ENCODE measurements at regions not wholly inside any gene's neighbourhood (a gene's known extent, or its start where the extent isn't known, plus 50 kb on each side); places are given as distances from the start of the nearest gene placed in this dataset.

DNA sequence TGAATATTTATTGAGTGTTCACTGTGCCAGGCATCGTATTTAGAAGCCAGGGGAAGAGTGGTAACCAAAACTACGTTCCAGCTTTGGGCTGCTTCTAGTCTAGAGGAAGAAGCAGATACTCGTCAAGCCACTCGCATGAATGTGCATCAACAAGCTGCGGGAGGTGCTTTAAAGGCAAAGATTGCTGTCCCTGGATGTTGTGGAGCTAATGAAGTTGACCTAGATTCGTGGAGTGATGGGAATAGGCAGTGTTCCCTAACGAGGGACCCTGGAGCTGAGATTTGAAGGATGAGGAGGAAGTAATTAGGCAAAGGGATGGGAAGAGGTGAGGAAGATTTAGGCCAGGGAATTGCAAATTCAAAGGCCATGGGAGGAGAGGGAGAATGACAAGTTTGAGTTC is 118.9 kb downstream of the TMEM170B start:
- ATAC-seq, result no peak

DNA sequence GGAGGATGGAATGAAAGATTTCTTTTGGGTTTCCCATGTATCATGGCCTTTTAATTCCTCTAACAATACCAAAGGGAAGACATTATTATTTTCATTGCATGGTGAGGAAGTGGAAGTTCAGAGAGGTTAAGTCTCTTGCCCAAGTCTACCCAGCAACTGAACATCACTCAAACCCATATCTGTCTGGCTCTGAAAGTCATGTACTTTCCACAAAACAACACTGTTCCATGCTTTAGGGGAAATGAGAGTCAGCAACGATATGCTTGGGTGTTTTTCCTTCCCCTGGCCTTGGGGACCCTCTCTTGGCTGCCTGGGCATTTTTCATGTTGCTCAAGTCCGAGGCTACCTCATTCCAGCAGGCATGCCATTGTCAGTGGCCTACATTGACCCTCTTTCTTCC is 118.8 kb downstream of the ADTRP start:
- no peak for ATAC-seq
- Histone ChIP-seq H3K27ac (no peak overlapping the region), H3K4me3 (no peak overlapping the region), H3K9me3 (no peaks in the 10 kb centered on the region), H3K36me3 (no peaks in the 10 kb centered on the region), H3K4me1 (peaks cover 0 to 18% (median 0%) of the 10 kb centered on the region in 3 donors), H3K27me3 (no peaks in the 10 kb centered on the region)
- WGBS, 2 donors (ENCODE audit: low coverage in 1 of 2), result 40 to 79% methylated on average over 1 to 2 of the region's 2 CpGs
- TF ChIP-seq, protein P1, sequence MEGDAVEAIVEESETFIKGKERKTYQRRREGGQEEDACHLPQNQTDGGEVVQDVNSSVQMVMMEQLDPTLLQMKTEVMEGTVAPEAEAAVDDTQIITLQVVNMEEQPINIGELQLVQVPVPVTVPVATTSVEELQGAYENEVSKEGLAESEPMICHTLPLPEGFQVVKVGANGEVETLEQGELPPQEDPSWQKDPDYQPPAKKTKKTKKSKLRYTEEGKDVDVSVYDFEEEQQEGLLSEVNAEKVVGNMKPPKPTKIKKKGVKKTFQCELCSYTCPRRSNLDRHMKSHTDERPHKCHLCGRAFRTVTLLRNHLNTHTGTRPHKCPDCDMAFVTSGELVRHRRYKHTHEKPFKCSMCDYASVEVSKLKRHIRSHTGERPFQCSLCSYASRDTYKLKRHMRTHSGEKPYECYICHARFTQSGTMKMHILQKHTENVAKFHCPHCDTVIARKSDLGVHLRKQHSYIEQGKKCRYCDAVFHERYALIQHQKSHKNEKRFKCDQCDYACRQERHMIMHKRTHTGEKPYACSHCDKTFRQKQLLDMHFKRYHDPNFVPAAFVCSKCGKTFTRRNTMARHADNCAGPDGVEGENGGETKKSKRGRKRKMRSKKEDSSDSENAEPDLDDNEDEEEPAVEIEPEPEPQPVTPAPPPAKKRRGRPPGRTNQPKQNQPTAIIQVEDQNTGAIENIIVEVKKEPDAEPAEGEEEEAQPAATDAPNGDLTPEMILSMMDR (IDR thresholded peaks at IDR 0.05), result no peak
- TF ChIP-seq POLR2A (IDR thresholded peaks at IDR 0.05), result no peak
- TF ChIP-seq EP300 (IDR thresholded peaks at IDR 0.05), result no peak
- TF ChIP-seq POLR2AphosphoS5 (IDR thresholded peaks at IDR 0.05), result no peak

More for the DNA sequence above, 118.9 kb downstream of the TMEM170B start:
- no peak for TF ChIP-seq POLR2AphosphoS5 (IDR thresholded peaks at IDR 0.05)
- H3K9me3 ChIP-seq, result no peaks in the 10 kb centered on the region
- no peaks in the 10 kb centered on the region for H3K27me3 ChIP-seq
- peak overlapping the region in 2 of 4 donors; percentile 24 to 29 for H3K27ac ChIP-seq
- WGBS, 2 donors (ENCODE audit: low coverage in 1 of 2), result 77 to 84% methylated on average over 3 to 7 of the region's 7 CpGs
- no peak overlapping the region for H3K4me3 ChIP-seq
- H3K36me3 ChIP-seq, result no peaks in the 10 kb centered on the region
- peaks cover 0 to 27% (median 0%) of the 10 kb centered on the region in 3 donors for H3K4me1 ChIP-seq

GRCh38 chr6:11662323-11662722 is 116.3 kb downstream of the ADTRP start:
- WGBS, 2 donors (ENCODE audit: low coverage in 1 of 2), result 57 to 64% methylated on average over 1 of the region's 1 CpG
- H3K27ac ChIP-seq, result no peak overlapping the region

GRCh38 chr6:11663519-11663918 is 115.1 kb downstream of the ADTRP start:
- TF ChIP-seq EP300 (IDR thresholded peaks at IDR 0.05), result no peak
- no peak for TF ChIP-seq POLR2AphosphoS5 (IDR thresholded peaks at IDR 0.05)
- TF ChIP-seq POLR2A (IDR thresholded peaks at IDR 0.05), result no peak
- TF ChIP-seq, protein P1 (IDR thresholded peaks at IDR 0.05), result no peak
- H3K4me3 ChIP-seq, result no peak overlapping the region
- no peaks in the 10 kb centered on the region for H3K9me3 ChIP-seq
- WGBS, 2 donors (ENCODE audit: low coverage in 1 of 2), result 90 to 100% methylated on average over 1 to 2 of the region's 2 CpGs
- no peak overlapping the region for H3K27ac ChIP-seq
- no peaks in the 10 kb centered on the region for H3K4me1 ChIP-seq
- H3K27me3 ChIP-seq, result no peaks in the 10 kb centered on the region
- no peaks in the 10 kb centered on the region for H3K36me3 ChIP-seq
- no peak for ATAC-seq

More at GRCh38 chr6:11662323-11662722, 116.3 kb downstream of the ADTRP start:
- no peaks in the 10 kb centered on the region for H3K9me3 ChIP-seq
- no peaks in the 10 kb centered on the region for H3K27me3 ChIP-seq
- ATAC-seq, result no peak
- H3K4me3 ChIP-seq, result no peak overlapping the region
- H3K4me1 ChIP-seq, result no peaks in the 10 kb centered on the region
- H3K36me3 ChIP-seq, result no peaks in the 10 kb centered on the region
- no peak for TF ChIP-seq POLR2A (IDR thresholded peaks at IDR 0.05)
- TF ChIP-seq POLR2AphosphoS5 (IDR thresholded peaks at IDR 0.05), result no peak
- no peak for TF ChIP-seq EP300 (IDR thresholded peaks at IDR 0.05)
- TF ChIP-seq, protein P1 (IDR thresholded peaks at IDR 0.05), result no peak

Small RNA genes lying in the stretch of these regions (small RNA-seq; reads per million reads assigned to genes)
- gene RF00017, result 0 reads per million in 4 donors

Data from gastroesophageal sphincter (tissue), 4 donors.